Sigmoid colon (tissue), 4 donors: ENCODE measurements at regions not wholly inside any gene's neighbourhood (a gene's known extent, or its start where the extent isn't known, plus 50 kb on each side); places are given as distances from the start of the nearest gene placed in this dataset.

Source experiments
- POLR2A ChIP-seq, 2 donors: fragments of 450-650 bp; IDR thresholded peaks; one replicate each; pipeline ENCODE4 v1.6.1; 2016; ENCODE audit warnings: antibody characterized with exemption in 2 of 2, mild to moderate bottlenecking in 2 of 2, moderate library complexity in 2 of 2
- POLR2AphosphoS5 ChIP-seq, 4 donors: sonication (generic); formaldehyde crosslinking; IDR thresholded peaks; one replicate each; pipeline ENCODE4 v1.6.1; 2017; ENCODE audit warnings: antibody characterized with exemption in 4 of 4

DNA sequence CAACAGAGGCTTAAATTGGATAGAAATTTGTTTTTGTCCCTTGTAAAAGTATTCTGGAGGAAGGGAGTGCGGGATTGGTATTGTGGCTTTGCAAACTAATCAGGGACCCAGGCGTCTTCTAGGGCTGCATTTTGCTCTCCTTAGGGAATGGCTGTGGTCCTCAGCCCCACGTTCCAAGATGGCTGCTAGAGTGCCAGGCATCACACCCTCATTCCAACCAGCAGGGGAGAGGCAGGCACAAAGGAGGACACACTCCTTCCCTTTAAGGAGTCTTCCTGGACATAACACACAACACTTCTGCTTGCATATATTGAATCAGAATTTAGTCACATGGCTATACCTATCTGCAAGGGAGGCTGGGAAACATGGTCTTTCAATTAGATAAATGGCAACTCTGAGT, 174.5 kb upstream of the LYSMD4 start:
- TF ChIP-seq POLR2A (IDR thresholded peaks at IDR 0.05) (no peak), POLR2AphosphoS5 (IDR thresholded peaks at IDR 0.05) (no peak)
